Posterior cingulate gyrus (tissue), 11 donors: ENCODE measurements at regions not wholly inside any gene's neighbourhood (a gene's known extent, or its start where the extent isn't known, plus 50 kb on each side); places are given as distances from the start of the nearest gene placed in this dataset.

Experiments
- DNase-seq, 10 donors: peaks; one replicate each; pipeline versions ENCODE4 v3.0.0 to v3.0.0-alpha.2; 2020 to 2021; ENCODE audit warnings: mixed read lengths in 3 of 10
- intact Hi-C: fragments of 100-400 bp; cut with DNase I; formaldehyde crosslinking; loops from one replicate; pipeline ENCODE4 v1.15.1; 2023

DNA sequence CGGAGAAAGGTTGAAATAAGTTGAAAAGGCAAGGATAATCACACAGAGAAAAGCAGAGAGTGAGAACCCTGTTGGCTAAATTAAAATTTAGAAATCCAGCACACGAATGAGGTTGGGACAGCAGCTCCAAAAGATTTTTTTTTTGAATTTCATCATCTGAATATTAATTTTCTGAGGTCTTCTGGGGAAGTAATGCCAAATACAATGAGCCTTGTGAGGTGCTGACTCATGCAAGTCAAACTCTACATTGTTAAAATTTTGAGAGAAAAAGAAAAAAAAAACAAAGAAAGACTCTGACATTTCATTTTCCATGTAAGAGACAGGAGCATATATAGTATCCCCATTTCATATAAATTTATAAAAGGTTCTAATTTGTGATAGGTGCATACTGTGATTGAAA, 614.2 kb upstream of the CDH2 start:
- intact Hi-C loops = no loop called here
- no peak for DNase-seq

- no peak for DNase-seq
- intact Hi-C loops = no loop called here
These were observed 612.6 kb upstream of the CDH2 start for GRCh38 chr18:28789502-28789901.

GRCh38 chr18:28786926-28787325, 610.0 kb upstream of the CDH2 start:
- intact Hi-C loops = no loop called here
- DNase-seq = no peak

- intact Hi-C loops = no loop called here
- DNase-seq = no peak
These were observed 604.9 kb upstream of the CDH2 start for GRCh38 chr18:28781616-28782362.

DNA sequence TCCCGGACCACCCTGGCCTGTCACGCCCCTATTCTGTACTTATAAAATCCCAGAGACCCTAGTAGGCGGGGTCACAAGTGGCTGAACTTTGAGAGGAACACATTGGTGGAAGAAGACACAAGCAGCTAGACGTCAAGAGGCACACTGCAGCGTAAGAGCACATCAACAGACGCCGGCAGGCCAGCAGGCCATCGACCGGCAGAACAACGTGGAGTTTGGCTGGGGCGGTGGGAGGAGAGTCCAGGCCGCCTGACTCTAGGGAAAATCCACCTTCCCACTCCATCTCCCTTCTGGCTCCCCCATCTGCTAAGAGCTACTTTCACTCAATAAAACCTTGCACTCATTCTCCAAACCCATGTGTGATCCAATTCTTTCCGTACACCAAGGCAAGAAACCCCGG, 601.8 kb upstream of the CDH2 start:
- peak in 3 of 10 donors; percentile 16 to 65 (median 47) for DNase-seq
- intact Hi-C loops = no loop called here

GRCh38 chr18:28777756-28778155, 600.8 kb upstream of the CDH2 start:
- peak in 1 of 10 donors; percentile 41 for DNase-seq
- intact Hi-C loops = no loop called here

GRCh38 chr18:28771849-28772248, 594.9 kb upstream of the CDH2 start:
- DNase-seq = no peak
- intact Hi-C loops = no loop called here

DNA sequence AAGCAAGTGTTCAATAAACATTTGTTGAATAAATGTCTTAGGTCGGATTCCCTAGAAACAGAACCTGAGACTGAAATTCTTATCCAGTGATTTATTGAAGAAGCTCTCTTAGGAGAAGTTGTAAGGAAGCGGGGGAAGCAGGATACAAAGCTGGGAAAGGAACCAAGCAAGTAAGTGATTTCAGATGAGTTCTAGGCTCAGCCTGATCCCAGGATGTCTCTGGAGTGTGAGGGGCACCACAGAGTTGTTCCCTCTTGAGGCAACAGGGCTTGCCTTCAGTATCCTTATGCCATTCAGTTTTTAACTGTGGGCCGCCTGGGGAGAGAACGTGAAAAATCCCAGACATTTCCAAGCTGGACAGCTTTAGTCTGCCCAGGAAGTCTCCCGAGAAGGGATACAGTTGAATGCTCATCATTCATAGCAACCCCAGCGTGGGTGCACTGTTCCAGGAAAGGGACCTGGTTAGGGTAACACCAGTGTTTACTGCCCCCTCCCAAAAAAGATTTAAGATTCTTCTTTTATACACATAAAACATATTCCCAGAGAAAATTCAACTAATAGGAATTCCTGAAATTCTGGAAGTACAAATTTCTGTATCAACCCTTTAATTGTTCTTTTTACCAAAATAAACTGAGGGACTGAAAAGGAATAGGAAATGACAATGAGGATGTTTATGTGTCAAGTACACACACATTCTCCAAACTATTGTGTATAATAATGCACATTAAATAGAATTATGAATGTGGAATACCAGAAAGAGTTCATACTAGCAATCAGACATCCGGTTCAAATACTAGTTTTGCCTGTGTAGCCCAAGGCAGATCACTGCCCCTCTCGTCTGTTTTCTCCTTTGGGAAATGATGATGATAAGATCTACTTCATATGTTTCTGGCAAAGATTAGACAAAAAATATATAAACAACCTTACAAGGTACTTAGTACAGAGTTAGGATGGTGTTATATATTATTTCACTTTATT, 592.1 kb upstream of the CDH2 start:
- peak in 2 of 10 donors; percentile 23 to 43 for DNase-seq
- intact Hi-C loops = no loop called here

- no peak for DNase-seq
- intact Hi-C loops = no loop called here
These were observed 590.8 kb upstream of the CDH2 start for GRCh38 chr18:28767727-28768211.

- intact Hi-C loops = no loop called here
These were observed 590.3 kb upstream of the CDH2 start for GRCh38 chr18:28767201-28767600.

GRCh38 chr18:28766721-28767120, 589.8 kb upstream of the CDH2 start:
- no peak for DNase-seq
- intact Hi-C loops = no loop called here

More at GRCh38 chr18:28767201-28767600, 590.3 kb upstream of the CDH2 start:
- DNase-seq = no peak

DNA sequence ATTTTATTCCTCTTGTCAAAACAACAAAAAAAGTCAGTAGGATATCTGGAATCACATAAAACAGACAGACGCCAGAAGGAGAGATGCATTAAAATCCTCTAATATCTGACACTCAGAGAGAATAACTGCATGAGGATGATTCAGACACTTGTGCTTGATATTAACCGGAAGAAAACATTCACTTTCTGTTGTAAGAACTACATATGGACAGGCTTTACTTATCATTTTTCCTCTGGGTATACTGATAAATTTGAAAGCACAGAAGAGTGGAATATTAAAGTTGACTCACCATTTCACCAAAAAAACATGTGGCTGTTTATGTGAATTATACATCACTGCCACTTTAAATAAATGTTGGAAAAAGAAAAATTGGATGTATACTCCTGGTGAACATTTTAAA, 589.1 kb upstream of the CDH2 start:
- intact Hi-C loops = no loop called here
- DNase-seq = no peak

- intact Hi-C loops = no loop called here
- DNase-seq = no peak
These were observed 583.4 kb upstream of the CDH2 start for GRCh38 chr18:28760299-28760698.

- DNase-seq = no peak
- intact Hi-C loops = no loop called here
These were observed 580.6 kb upstream of the CDH2 start for GRCh38 chr18:28757466-28758008.

DNA sequence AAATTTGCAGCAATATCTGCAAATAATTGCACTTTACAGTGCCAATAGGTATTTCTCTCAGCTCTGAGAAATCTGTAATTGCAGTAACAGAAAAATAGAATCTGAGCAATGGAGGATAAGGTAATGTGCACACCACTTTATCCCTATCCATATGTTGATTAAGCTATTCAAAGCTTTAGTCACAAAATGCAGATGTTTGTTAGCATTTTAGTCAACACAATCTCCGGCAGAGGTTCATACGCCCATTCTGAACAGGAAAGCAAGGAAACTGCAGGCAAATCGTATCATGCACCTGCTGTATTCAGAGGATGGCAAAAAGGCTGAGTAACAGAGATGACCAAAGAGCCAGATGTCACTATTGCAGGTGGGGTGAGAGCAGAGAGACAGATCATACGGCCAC, 566.2 kb upstream of the CDH2 start:
- intact Hi-C loops = no loop called here
- no peak for DNase-seq

DNA sequence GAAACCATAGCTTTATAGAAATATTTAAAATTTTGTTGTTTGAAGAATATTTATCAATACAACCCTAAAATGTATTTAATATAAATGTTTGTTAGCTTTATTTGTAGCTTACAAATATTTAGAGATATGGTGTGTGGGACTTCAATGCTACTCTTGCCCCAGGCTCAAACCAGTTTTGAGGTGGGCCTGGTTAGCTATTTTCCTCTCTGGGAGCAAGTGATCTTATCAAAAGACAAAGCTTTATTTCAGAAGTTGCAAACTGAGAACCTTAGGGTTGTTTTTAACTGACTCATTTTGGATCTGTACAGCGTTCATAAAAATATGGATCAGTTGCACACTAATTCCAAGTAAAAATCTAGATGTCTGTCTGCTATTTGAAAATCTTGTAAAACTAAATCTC, 563.6 kb upstream of the CDH2 start:
- DNase-seq = no peak
- intact Hi-C loops = no loop called here

GRCh38 chr18:28736951-28737350, 560.0 kb upstream of the CDH2 start:
- intact Hi-C loops = no loop called here
- DNase-seq = no peak

- DNase-seq = no peak
- intact Hi-C loops = no loop called here
These were observed 559.3 kb upstream of the CDH2 start for GRCh38 chr18:28736223-28736622.

GRCh38 chr18:28735731-28736130, 558.8 kb upstream of the CDH2 start:
- DNase-seq = no peak
- intact Hi-C loops = no loop called here

DNA sequence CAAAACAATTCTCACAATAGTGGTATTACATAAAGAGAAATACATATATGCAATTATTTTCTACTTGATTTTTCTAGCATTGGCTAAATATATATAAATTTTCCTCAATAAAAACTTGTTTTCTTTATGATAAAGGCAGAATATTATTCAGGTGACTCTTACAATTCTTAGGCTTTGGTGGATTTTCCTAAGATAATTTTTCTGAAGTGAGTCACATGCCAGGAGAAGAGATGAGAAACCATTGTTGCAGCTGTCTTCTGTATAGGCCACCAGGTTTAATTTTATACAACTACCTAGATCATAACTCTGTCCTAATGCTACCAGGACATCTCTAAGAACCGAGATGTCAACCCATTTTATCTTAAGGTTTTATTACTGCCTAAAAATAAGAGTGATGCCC, 552.4 kb upstream of the CDH2 start:
- intact Hi-C loops = no loop called here
- no peak for DNase-seq

DNA sequence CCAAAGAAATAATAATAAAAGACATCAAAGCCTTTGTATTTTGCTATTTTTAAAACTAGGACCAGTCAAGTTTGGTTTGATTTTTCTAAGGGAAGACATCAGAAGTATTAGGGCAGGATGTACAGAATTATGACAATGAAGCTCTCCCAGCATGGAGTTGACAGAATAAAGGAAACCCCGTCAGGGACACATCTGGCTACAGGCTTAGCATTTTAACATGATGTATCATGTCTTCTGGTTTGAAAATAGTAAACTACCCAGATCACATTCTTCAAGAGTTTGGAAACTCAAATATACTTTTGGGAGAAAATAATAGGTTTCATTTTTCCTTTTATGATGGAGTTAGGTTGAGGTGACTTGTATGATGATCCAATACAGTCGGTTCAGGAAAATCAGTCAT, 552.0 kb upstream of the CDH2 start:
- intact Hi-C loops = no loop called here
- no peak for DNase-seq
